Suprapubic skin (tissue), 3 donors: ENCODE measurements at regions not wholly inside any gene's neighbourhood (a gene's known extent, or its start where the extent isn't known, plus 50 kb on each side); places are given as distances from the start of the nearest gene placed in this dataset.

Source experiments
- CTCF ChIP-seq, 2 donors: fragments of 200-600 bp in 1 of 2; fragments of 450-650 bp in 1 of 2; sonication (generic) in 1 of 2; IDR thresholded peaks; one replicate each; pipeline ENCODE4 v1.5.1; 2016 to 2019; ENCODE audit warnings: antibody characterized with exemption in 2 of 2, mild to moderate bottlenecking in 1 of 2, moderate library complexity in 1 of 2
- EP300 ChIP-seq: sonication (generic); formaldehyde crosslinking; IDR thresholded peaks from one replicate; pipeline ENCODE4 v1.6.1; 2017; ENCODE audit warnings: antibody characterized with exemption

GRCh38 chr22:49561976-49562375 is 265.7 kb downstream of the BRD1 start:
- TF ChIP-seq CTCF (IDR thresholded peaks at IDR 0.05) (no peak), EP300 (no peak)
